T-cell (primary cell): ENCODE measurements at regions not wholly inside any gene's neighbourhood (a gene's known extent, or its start where the extent isn't known, plus 50 kb on each side); places are given as distances from the start of the nearest gene placed in this dataset.
"Not testable (repeated sequence)": the region's sequence is repeated elsewhere in the genome, so short reads cannot be mapped to it uniquely, and the experiment has no call there.

ENCODE experiments used
- ATAC-seq, 4 experiments: fragments of 200-7000 bp in 3 of 4; fragments of 150-1000 bp in 1 of 4; cut with Tn5 transposase; replicated peaks in 1 of 4; 1 replicate in 3 of 4; 2 replicates in 1 of 4; pipeline ENCODE4 v1.10.0; 2021; ENCODE audit warnings: moderate library complexity in 3 of 4, mild to moderate bottlenecking in 2 of 4, moderate number of reproducible peaks in 1 of 4
- CTCF ChIA-PET, 2 donors: fragments of 300-600 bp; sonication (Branson Sonifier 250); formaldehyde crosslinking; loops; one replicate each; lab custom pipeline; 2022; ENCODE audit warnings: antibody characterized with exemption in 2 of 2; lab: Charles Lee
- POLR2A ChIA-PET, 2 donors: fragments of 300-600 bp; sonication (Branson Sonifier 250); formaldehyde crosslinking; loops; one replicate each; lab custom pipeline; 2022; ENCODE audit warnings: antibody characterized with exemption in 2 of 2; lab: Charles Lee
- DNase-seq, 35 experiments: peaks; one replicate each; pipeline versions ENCODE4 v3.0.0 to v3.0.0-alpha.2; 2013 to 2023
- H3K27ac ChIP-seq: one replicate; pipeline ENCODE4 v1.5.1; 2013; ENCODE audit warnings: low read length
- H3K27me3 ChIP-seq, 2 experiments: replicated peaks in 1 of 2; 1 replicate in 1 of 2; 2 replicates in 1 of 2; pipeline versions ENCODE4 v1.6.1 to v1.7.0; 2013; ENCODE audit warnings: low read length in 1 of 2, mixed read lengths in 1 of 2; ENCODE audit not compliant: control insufficient read depth in 2 of 2, insufficient read depth in 2 of 2; ENCODE audit errors: extremely low read depth in 1 of 2
- H3K36me3 ChIP-seq, 2 donors: 1 replicate in 1 of 2; 2 replicates in 1 of 2; pipeline versions ENCODE4 v1.6.1 to v1.7.0; 2013; ENCODE audit warnings: low read length in 1 of 2; ENCODE audit not compliant: control insufficient read depth in 2 of 2, insufficient read depth in 1 of 2; ENCODE audit errors: extremely low read depth in 1 of 2
- H3K4me1 ChIP-seq, 2 experiments: 1 replicate in 1 of 2; 2 replicates in 1 of 2; pipeline versions ENCODE4 v1.6.1 to v1.7.0; 2013; ENCODE audit warnings: low read length in 2 of 2, mixed read lengths in 1 of 2; ENCODE audit not compliant: insufficient read depth in 2 of 2, control insufficient read depth in 1 of 2; ENCODE audit errors: extremely low read depth in 1 of 2
- H3K4me3 ChIP-seq, 2 donors: 1 replicate in 1 of 2; 2 replicates in 1 of 2; pipeline versions ENCODE4 v1.5.1 to v1.7.0; 2013; ENCODE audit warnings: mild to moderate bottlenecking in 2 of 2, low read length in 1 of 2, moderate library complexity in 1 of 2; ENCODE audit not compliant: control insufficient read depth in 1 of 2; ENCODE audit errors: extremely low read depth in 1 of 2
- H3K9me3 ChIP-seq: 2 replicates; pipeline ENCODE4 v1.7.0; 2013
- H3K27ac Mint-ChIP-seq, 2 donors: one replicate each; pipeline ENCODE4 v1.8.0; 2020 to 2021; ENCODE audit warnings: mild to moderate bottlenecking in 2 of 2, mixed read lengths in 2 of 2
- H3K27me3 Mint-ChIP-seq, 2 donors: one replicate each; pipeline ENCODE4 v1.8.0; 2021 to 2022; ENCODE audit warnings: mixed read lengths in 2 of 2
- H3K36me3 Mint-ChIP-seq: one replicate; pipeline ENCODE4 v1.8.0; 2021; ENCODE audit warnings: mixed read lengths
- H3K4me1 Mint-ChIP-seq, 3 donors: one replicate each; pipeline ENCODE4 v1.8.0; 2020 to 2022; ENCODE audit warnings: mixed read lengths in 3 of 3, mild to moderate bottlenecking in 1 of 3
- H3K4me3 Mint-ChIP-seq, 3 donors: one replicate each; pipeline ENCODE4 v1.8.0; 2020 to 2022; ENCODE audit warnings: mild to moderate bottlenecking in 3 of 3, mixed read lengths in 3 of 3, moderate library complexity in 3 of 3
- H3K9me3 Mint-ChIP-seq, 3 donors: one replicate each; pipeline ENCODE4 v1.8.0; 2020 to 2022; ENCODE audit warnings: mixed read lengths in 3 of 3
- WGBS: methylation state at CpG from one replicate; pipeline ENCODE4 v1.1.5; 2013; ENCODE audit warnings: missing lambda C conversion rate; ENCODE audit not compliant: insufficient coverage; 5-methylcytosine and 5-hydroxymethylcytosine counted together

DNA sequence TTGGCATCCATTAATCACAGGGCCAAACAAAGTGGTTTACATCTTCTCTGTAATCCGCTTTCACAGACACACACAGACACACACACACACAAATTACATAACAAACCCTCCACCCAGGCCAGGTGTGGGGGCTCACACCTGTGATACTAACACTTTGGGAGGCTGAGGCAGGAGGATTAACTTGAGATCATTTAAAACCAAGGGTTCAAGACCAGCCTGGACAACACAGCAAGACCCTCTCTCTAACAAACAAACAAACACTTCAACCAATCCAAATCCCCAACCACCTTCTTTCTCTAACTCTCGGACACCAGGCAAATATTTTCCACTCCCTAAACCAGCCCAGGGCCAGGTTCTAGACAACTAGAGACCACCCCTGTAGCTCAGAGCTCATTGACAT is 79.5 kb upstream of the XPO1 start:
- ChIA-PET POLR2A (no interaction called here), CTCF (no interaction called here)
- Mint-ChIP-seq H3K9me3 (no peaks in the 10 kb centered on the region), H3K4me1 (no peaks in the 10 kb centered on the region), H3K27me3 (no peaks in the 10 kb centered on the region), H3K36me3 (no peaks in the 10 kb centered on the region), H3K4me3 (no peak overlapping the region), H3K27ac (no peak overlapping the region)
- ATAC-seq, result no peak
- no peaks in the 10 kb centered on the region for H3K9me3 ChIP-seq
- 64% methylated on average over 1 of the region's 2 CpGs for WGBS
- DNase-seq, result no peak
- H3K36me3 ChIP-seq, result no peaks in the 10 kb centered on the region
- H3K4me1 ChIP-seq, result no peaks in the 10 kb centered on the region
- H3K27ac ChIP-seq, result no peak overlapping the region
- peaks cover 0 to 2% of the 10 kb centered on the region in 2 experiments for H3K27me3 ChIP-seq
- H3K4me3 ChIP-seq, result no peak overlapping the region

DNA sequence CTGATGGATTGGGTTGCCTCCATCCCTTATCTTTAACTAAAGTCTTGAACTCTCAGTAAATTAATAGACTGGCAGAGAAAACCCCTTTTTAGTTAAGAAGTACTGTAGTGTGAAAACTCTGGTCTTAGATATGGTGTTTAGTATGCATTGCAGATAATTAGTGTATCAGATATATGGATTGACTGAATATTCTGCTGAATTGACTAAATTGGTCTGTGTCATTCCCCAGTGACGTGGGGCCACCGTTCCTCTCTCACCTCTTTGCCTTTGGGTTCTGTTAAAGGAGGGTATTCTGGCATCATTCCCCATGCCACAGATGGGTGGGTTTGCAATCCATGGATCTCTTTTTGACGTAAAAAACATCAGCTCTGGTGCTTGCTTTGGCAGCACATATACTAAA is 67.1 kb upstream of the XPO1 start:
- no peaks in the 10 kb centered on the region for H3K27me3 Mint-ChIP-seq
- H3K27me3 ChIP-seq, result no peaks in the 10 kb centered on the region
- no peak overlapping the region for H3K27ac ChIP-seq
- H3K27ac Mint-ChIP-seq, result no peak overlapping the region
- H3K4me3 Mint-ChIP-seq, result no peak overlapping the region
- H3K36me3 ChIP-seq, result no peaks in the 10 kb centered on the region
- CTCF ChIA-PET, result no interaction called here
- no peaks in the 10 kb centered on the region for H3K4me1 ChIP-seq
- POLR2A ChIA-PET, result no interaction called here
- H3K9me3 Mint-ChIP-seq, result no peaks in the 10 kb centered on the region
- DNase-seq, result no peak
- H3K9me3 ChIP-seq, result no peaks in the 10 kb centered on the region
- H3K4me3 ChIP-seq, result no peak overlapping the region
- ATAC-seq, result no peak
- WGBS, result 83% methylated on average over 1 of the region's 3 CpGs
- H3K4me1 Mint-ChIP-seq, result no peaks in the 10 kb centered on the region
- H3K36me3 Mint-ChIP-seq, result no peaks in the 10 kb centered on the region

DNA sequence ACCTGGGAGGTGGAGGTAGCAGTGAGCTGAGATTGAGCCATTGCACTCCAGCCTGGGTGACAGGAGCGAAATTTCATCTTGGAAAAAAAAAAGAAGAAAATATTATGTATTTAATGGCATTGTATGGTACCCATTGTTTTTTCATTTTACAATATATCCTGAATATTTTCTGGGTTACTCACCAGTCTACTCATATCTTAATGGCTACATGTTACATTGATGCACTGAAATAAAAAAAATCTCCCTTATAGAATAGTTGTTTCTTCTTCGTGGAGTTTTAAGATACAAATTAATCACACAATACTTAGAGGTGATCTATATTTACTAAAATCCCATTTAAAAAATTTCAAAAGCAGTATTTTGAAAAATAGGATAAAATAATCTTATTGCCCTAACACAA is 66.3 kb upstream of the XPO1 start:
- CTCF ChIA-PET, result no interaction called here

DNA sequence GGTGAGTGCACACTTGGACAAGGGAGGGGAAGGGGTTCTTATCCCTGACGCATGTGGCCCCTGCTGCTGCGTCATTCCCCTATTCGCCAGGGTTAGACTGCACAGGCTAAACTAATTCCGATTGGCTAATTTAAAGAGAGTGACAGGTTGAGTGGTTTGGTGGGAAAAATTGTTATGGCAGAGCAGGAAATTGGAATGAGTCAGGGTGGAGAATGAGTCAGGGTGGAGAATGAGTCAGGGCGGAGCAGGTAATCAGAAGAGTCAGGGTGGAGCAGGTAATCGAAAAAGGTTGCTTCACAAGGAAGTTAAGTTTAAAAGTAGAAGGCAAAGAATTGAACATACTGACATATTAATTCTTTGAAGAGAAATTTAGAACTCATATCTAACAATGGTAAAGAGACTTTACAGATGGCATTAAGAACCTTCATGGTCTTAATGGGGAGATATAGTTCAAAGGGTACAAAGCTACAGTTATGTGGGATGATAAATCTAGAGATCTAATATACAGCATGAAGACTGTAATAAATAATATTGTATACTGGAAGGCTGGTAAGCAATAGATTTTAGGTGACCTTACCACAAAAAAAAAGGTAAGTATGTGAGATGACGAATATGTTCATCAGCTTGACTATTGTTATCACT is 60.5 kb upstream of the XPO1 start:
- H3K4me3 ChIP-seq, H3K27ac Mint-ChIP-seq, H3K27me3 ChIP-seq, H3K4me1 ChIP-seq, H3K9me3 ChIP-seq, H3K36me3 Mint-ChIP-seq, H3K4me3 Mint-ChIP-seq, DNase-seq, H3K4me1 Mint-ChIP-seq, H3K9me3 Mint-ChIP-seq, H3K36me3 ChIP-seq, H3K27me3 Mint-ChIP-seq, ATAC-seq, POLR2A ChIA-PET, H3K27ac ChIP-seq: not testable (repeated sequence)
- WGBS, result 89% methylated on average over 3 of the region's 7 CpGs
- CTCF ChIA-PET, result interaction anchor here in 1 of 2 donors (0.7 kb wide), 1 partner anchor 345 kb away, joined by 8 read pairs; no protein-coding TSS in a partner anchor

More for the DNA sequence above, 66.3 kb upstream of the XPO1 start:
- H3K27ac ChIP-seq, result no peak overlapping the region
- no peaks in the 10 kb centered on the region for H3K36me3 ChIP-seq
- ATAC-seq (no peak), DNase-seq (no peak)
- H3K4me1 Mint-ChIP-seq, result no peaks in the 10 kb centered on the region
- no peaks in the 10 kb centered on the region for H3K9me3 ChIP-seq
- H3K4me3 ChIP-seq, result no peak overlapping the region
- no peak overlapping the region for H3K27ac Mint-ChIP-seq
- no peaks in the 10 kb centered on the region for H3K4me1 ChIP-seq
- no CpG with 5 or more reads among the region's 2 CpGs for WGBS
- POLR2A ChIA-PET, result no interaction called here
- no peaks in the 10 kb centered on the region for H3K36me3 Mint-ChIP-seq
- no peaks in the 10 kb centered on the region for H3K9me3 Mint-ChIP-seq
- no peaks in the 10 kb centered on the region for H3K27me3 Mint-ChIP-seq
- H3K4me3 Mint-ChIP-seq, result no peak overlapping the region
- no peaks in the 10 kb centered on the region for H3K27me3 ChIP-seq

DNA sequence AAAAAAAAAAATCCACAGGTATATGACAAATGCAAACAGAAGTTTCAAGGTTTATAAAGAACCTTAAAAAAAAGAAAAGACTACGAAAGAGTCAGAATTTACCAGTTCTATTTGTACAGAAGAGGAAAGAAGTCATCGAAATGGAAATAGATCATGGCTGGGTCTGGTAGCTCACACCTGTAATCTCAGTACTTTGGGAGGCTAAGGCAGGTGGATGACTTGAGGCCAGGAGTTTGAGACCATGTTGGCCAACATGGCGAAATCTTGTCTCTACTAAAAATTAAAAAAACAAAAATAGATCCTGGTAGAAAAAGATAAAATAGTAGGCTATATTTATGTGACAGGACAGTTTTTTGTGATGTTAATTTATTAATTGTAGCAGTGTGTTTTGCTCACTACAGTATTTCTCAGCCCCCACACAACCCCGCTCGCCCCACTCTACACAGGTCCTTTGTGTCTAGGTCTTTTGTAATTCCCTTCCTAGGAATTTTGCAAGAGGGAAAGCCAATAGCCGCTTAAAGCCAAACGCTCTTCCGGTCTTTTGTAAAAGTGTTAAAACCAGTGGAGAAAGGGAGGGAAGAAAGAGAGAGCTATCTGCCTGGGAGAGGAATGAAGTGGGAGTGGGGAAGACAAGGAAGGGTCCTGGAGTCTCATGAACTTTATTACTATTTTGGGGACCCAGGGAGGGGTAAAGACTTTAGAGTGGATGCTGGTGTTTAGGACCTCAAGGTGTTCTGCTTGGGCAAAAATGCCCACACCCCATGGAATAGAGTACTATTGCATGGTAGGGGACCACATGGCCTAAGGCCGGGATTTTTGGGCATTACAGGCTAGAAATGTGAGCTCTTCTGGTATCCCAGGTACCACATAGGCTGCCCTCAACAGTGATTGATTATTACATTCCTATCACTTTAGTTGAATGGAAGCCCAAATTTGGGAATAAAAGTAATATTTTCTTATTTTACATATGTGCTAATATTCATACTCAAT is 59.4 kb upstream of the XPO1 start:
- 100% methylated on average over 1 of the region's 9 CpGs for WGBS
- no peaks in the 10 kb centered on the region for H3K27me3 Mint-ChIP-seq
- no peak overlapping the region for H3K4me3 ChIP-seq
- no peaks in the 10 kb centered on the region for H3K36me3 Mint-ChIP-seq
- ChIA-PET CTCF (interaction anchor here in 1 of 2 donors (0.7 kb wide), 1 partner anchor 166 kb away, joined by 3 read pairs; no protein-coding TSS in a partner anchor), POLR2A (interaction anchor here in 1 of 2 donors (0.7 kb wide), 1 partner anchor 37 kb away, joined by 5 read pairs; no protein-coding TSS in a partner anchor)
- DNase-seq (no peak), ATAC-seq (no peak)
- peaks cover 0 to 2% of the 10 kb centered on the region in 2 experiments for H3K27me3 ChIP-seq
- H3K4me1 ChIP-seq, result no peaks in the 10 kb centered on the region
- no peaks in the 10 kb centered on the region for H3K9me3 ChIP-seq
- no peak overlapping the region for H3K4me3 Mint-ChIP-seq
- H3K9me3 Mint-ChIP-seq, result no peaks in the 10 kb centered on the region
- H3K36me3 ChIP-seq, result no peaks in the 10 kb centered on the region
- no peaks in the 10 kb centered on the region for H3K4me1 Mint-ChIP-seq
- no peak overlapping the region for H3K27ac ChIP-seq
- no peak overlapping the region for H3K27ac Mint-ChIP-seq

DNA sequence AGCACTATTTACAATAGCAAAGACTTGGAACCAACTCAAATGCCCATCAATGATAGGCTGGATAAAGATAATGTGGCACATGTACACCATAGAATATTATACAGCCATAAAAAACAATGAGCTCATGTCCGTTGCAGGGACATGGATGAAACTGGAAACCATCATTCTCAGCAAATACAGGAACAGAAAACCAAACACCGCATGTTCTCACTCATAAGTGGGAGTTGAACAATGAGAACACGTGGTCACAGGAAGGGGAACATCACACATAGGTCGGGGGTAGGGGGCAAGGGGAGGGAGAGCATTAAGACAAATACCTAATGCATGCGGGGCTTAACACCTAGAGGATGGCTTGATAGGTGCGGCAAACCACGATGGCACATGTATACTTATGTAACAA is 56.0 kb upstream of the XPO1 start:
- H3K36me3 ChIP-seq, H3K4me3 ChIP-seq, H3K4me1 ChIP-seq, H3K4me1 Mint-ChIP-seq, H3K27ac ChIP-seq, H3K27me3 Mint-ChIP-seq, H3K9me3 Mint-ChIP-seq, ATAC-seq, H3K4me3 Mint-ChIP-seq, H3K27me3 ChIP-seq, H3K36me3 Mint-ChIP-seq, H3K9me3 ChIP-seq, H3K27ac Mint-ChIP-seq, DNase-seq, CTCF ChIA-PET: not testable (repeated sequence)
- WGBS, result no CpG with 5 or more reads among the region's 7 CpGs
- POLR2A ChIA-PET, result interaction anchor here in 1 of 2 donors (0.5 kb wide), 1 partner anchor 10 kb away, joined by 6 read pairs; no protein-coding TSS in a partner anchor
